Right ventricle myocardium inferior (tissue), 1 donor: ENCODE measurements at regions not wholly inside any gene's neighbourhood (a gene's known extent, or its start where the extent isn't known, plus 50 kb on each side); places are given as distances from the start of the nearest gene placed in this dataset.
"Not testable (repeated sequence)": the region's sequence is repeated elsewhere in the genome, so short reads cannot be mapped to it uniquely, and the experiment has no call there.

Source experiments
- ATAC-seq: fragments of 200-7000 bp; cut with Tn5 transposase; one replicate; pipeline ENCODE4 v1.9.1; 2020; ENCODE audit warnings: mild to moderate bottlenecking, moderate library complexity
- DNase-seq: peaks from one replicate; pipeline ENCODE4 v3.0.0; 2021; ENCODE audit errors: missing footprints
- intact Hi-C: fragments of 100-400 bp; cut with DNase I; formaldehyde crosslinking; loops from one replicate; pipeline ENCODE4 v1.11.0; 2022
- donor health status: DM: no; HTN: yes; CAD: no; lungs with severe emphysema.

GRCh38 chr3:130151555-130151954 lies 69.9 kb downstream of the ALG1L2 start:
- DNase-seq, intact Hi-C loops, ATAC-seq: not testable (repeated sequence)

GRCh38 chr3:130153247-130153646 lies 71.6 kb downstream of the ALG1L2 start:
- DNase-seq, intact Hi-C loops, ATAC-seq: not testable (repeated sequence)

- ATAC-seq, DNase-seq, intact Hi-C loops: not testable (repeated sequence)
These were observed 73.8 kb downstream of the ALG1L2 start for GRCh38 chr3:130155464-130155863.

GRCh38 chr3:130166856-130167255 lies 85.2 kb downstream of the ALG1L2 start:
- intact Hi-C loops, DNase-seq, ATAC-seq: not testable (repeated sequence)

GRCh38 chr3:130175195-130175594 lies 93.6 kb downstream of the ALG1L2 start:
- DNase-seq, ATAC-seq, intact Hi-C loops: not testable (repeated sequence)

GRCh38 chr3:130176476-130177256 lies 95.0 kb downstream of the ALG1L2 start:
- intact Hi-C loops, DNase-seq, ATAC-seq: not testable (repeated sequence)

GRCh38 chr3:130178835-130179234 lies 97.2 kb downstream of the ALG1L2 start:
- ATAC-seq, DNase-seq, intact Hi-C loops: not testable (repeated sequence)

- ATAC-seq, intact Hi-C loops, DNase-seq: not testable (repeated sequence)
These were observed 97.8 kb downstream of the ALG1L2 start for GRCh38 chr3:130179353-130179970.

- DNase-seq, intact Hi-C loops, ATAC-seq: not testable (repeated sequence)
These were observed 100.8 kb downstream of the ALG1L2 start for GRCh38 chr3:130182475-130182874.

GRCh38 chr3:130183689-130184088 lies 102.1 kb downstream of the ALG1L2 start:
- ATAC-seq: not testable (repeated sequence)

GRCh38 chr3:130184152-130185024 lies 102.8 kb downstream of the ALG1L2 start:
- DNase-seq, ATAC-seq, intact Hi-C loops: not testable (repeated sequence)

More at GRCh38 chr3:130183689-130184088, 102.1 kb downstream of the ALG1L2 start:
- intact Hi-C loops, DNase-seq: not testable (repeated sequence)

GRCh38 chr3:130201272-130201671 lies 119.6 kb downstream of the ALG1L2 start:
- DNase-seq, ATAC-seq, intact Hi-C loops: not testable (repeated sequence)

GRCh38 chr3:130203633-130204032 lies 122.0 kb downstream of the ALG1L2 start:
- DNase-seq, ATAC-seq, intact Hi-C loops: not testable (repeated sequence)

- ATAC-seq (no peak), DNase-seq (no peak)
- intact Hi-C loops: no loop called here
These were observed 117.9 kb upstream of the COL6A5 start for GRCh38 chr3:130227540-130227939.

- intact Hi-C loops: no loop called here
- DNase-seq (no peak), ATAC-seq (no peak)
These were observed 102.5 kb upstream of the COL6A5 start for GRCh38 chr3:130242850-130243569.

GRCh38 chr3:130243808-130244207 lies 101.7 kb upstream of the COL6A5 start:
- ATAC-seq: peak; percentile 8
- intact Hi-C loops: no loop called here

GRCh38 chr3:130250982-130251381 lies 94.5 kb upstream of the COL6A5 start:
- DNase-seq (no peak), ATAC-seq (no peak)
- intact Hi-C loops: no loop called here

More at GRCh38 chr3:130243808-130244207, 101.7 kb upstream of the COL6A5 start:
- DNase-seq: no peak

GRCh38 chr3:130255442-130255841 lies 90.0 kb upstream of the COL6A5 start:
- intact Hi-C loops: no loop called here
- no peak for ATAC-seq
- no peak for DNase-seq
